Breast epithelium (tissue), 4 donors: ENCODE measurements at regions not wholly inside any gene's neighbourhood (a gene's known extent, or its start where the extent isn't known, plus 50 kb on each side); places are given as distances from the start of the nearest gene placed in this dataset.

Source experiments
- DNase-seq, 2 donors: peaks; one replicate each; pipeline ENCODE4 v3.0.0-alpha.2; 2019; ENCODE audit warnings: low spot score in 2 of 2
- H3K27ac ChIP-seq, 2 donors: fragments of 200-600 bp; sonication (generic) in 1 of 2; one replicate each; pipeline ENCODE4 v1.5.1; 2016 to 2019; ENCODE audit warnings: mild to moderate bottlenecking in 1 of 2
- H3K27me3 ChIP-seq, 2 donors: fragments of 200-600 bp; sonication (generic) in 1 of 2; one replicate each; pipeline versions ENCODE4 v1.5.1 to v1.6.0; 2017 to 2019; ENCODE audit warnings: control low read depth in 1 of 2, mild to moderate bottlenecking in 1 of 2
- H3K36me3 ChIP-seq: fragments of 200-600 bp; one replicate; pipeline ENCODE4 v1.5.1; 2019
- H3K4me1 ChIP-seq, 2 donors: fragments of 200-600 bp; sonication (generic); one replicate each; pipeline ENCODE4 v1.5.1; 2016 to 2019; ENCODE audit warnings: control low read depth in 1 of 2
- H3K4me3 ChIP-seq, 3 donors: fragments of 200-600 bp; sonication (generic); 1 replicate in 2 of 3; 2 replicates in 1 of 3; pipeline ENCODE4 v1.5.1; 2016 to 2019; ENCODE audit warnings: mild to moderate bottlenecking in 3 of 3, moderate library complexity in 2 of 3
- H3K9me3 ChIP-seq, 2 donors: fragments of 200-600 bp; sonication (generic) in 1 of 2; one replicate each; pipeline ENCODE4 v1.5.1; 2016 to 2019; ENCODE audit warnings: control low read depth in 1 of 2
- POLR2A ChIP-seq: fragments of 450-650 bp; IDR thresholded peaks from one replicate; pipeline ENCODE4 v1.6.1; 2016; ENCODE audit warnings: antibody characterized with exemption, mild to moderate bottlenecking, moderate library complexity
- POLR2AphosphoS5 ChIP-seq, 3 donors: sonication (generic); formaldehyde crosslinking; IDR thresholded peaks; one replicate each; pipeline ENCODE4 v1.6.1; 2017; ENCODE audit warnings: antibody characterized with exemption in 3 of 3
- intact Hi-C: fragments of 100-400 bp; cut with DNase I; formaldehyde crosslinking; loops from one replicate; pipeline ENCODE4 v1.15.1; 2023; ENCODE audit warnings: low total_unique reads
- TF ChIP-seq, protein P1 (sequence below), 3 donors: fragments of 450-650 bp; IDR thresholded peaks; one replicate each; pipeline ENCODE4 v1.5.1; 2016 to 2017; ENCODE audit warnings: antibody characterized with exemption in 3 of 3, mild to moderate bottlenecking in 3 of 3, moderate library complexity in 3 of 3

DNA sequence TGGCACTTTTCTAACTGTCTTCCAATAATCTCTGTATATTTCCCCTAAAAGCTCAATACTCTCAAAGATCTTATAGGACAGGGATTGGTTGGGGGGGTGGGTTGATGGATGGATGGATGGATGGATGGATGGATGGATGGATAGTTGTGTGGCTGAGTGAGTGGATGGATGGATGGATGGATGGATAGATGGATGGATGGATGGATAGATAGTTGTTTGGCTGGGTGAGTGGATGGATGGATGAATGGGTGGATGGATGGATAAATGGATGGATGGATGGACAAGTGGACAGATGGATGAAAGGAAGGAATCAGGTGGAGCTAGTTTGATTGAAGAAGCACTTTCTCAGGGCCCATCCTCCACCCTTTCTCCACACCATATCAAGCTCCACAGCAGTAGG lies 388.8 kb downstream of the CDC5L start:
- no peak overlapping the region for H3K4me3 ChIP-seq
- no peaks in the 10 kb centered on the region for H3K27me3 ChIP-seq
- H3K36me3 ChIP-seq: no peaks in the 10 kb centered on the region
- intact Hi-C loops: no loop called here
- no peak for DNase-seq
- H3K9me3 ChIP-seq: no peaks in the 10 kb centered on the region
- no peaks in the 10 kb centered on the region for H3K4me1 ChIP-seq
- TF ChIP-seq, protein P1, sequence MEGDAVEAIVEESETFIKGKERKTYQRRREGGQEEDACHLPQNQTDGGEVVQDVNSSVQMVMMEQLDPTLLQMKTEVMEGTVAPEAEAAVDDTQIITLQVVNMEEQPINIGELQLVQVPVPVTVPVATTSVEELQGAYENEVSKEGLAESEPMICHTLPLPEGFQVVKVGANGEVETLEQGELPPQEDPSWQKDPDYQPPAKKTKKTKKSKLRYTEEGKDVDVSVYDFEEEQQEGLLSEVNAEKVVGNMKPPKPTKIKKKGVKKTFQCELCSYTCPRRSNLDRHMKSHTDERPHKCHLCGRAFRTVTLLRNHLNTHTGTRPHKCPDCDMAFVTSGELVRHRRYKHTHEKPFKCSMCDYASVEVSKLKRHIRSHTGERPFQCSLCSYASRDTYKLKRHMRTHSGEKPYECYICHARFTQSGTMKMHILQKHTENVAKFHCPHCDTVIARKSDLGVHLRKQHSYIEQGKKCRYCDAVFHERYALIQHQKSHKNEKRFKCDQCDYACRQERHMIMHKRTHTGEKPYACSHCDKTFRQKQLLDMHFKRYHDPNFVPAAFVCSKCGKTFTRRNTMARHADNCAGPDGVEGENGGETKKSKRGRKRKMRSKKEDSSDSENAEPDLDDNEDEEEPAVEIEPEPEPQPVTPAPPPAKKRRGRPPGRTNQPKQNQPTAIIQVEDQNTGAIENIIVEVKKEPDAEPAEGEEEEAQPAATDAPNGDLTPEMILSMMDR (IDR thresholded peaks at IDR 0.05): no peak
- no peak for TF ChIP-seq POLR2A
- no peak for TF ChIP-seq POLR2AphosphoS5 (IDR thresholded peaks at IDR 0.05)
- H3K27ac ChIP-seq: no peak overlapping the region

GRCh38 chr6:44778513-44778912 lies 391.0 kb downstream of the CDC5L start:
- intact Hi-C loops: no loop called here
- H3K4me1 ChIP-seq: no peaks in the 10 kb centered on the region
- H3K27ac ChIP-seq: no peak overlapping the region
- no peaks in the 10 kb centered on the region for H3K36me3 ChIP-seq
- no peak for TF ChIP-seq POLR2AphosphoS5 (IDR thresholded peaks at IDR 0.05)
- TF ChIP-seq, protein P1 (IDR thresholded peaks at IDR 0.05): no peak
- TF ChIP-seq POLR2A: no peak
- H3K9me3 ChIP-seq: no peaks in the 10 kb centered on the region
- no peak overlapping the region for H3K4me3 ChIP-seq
- H3K27me3 ChIP-seq: no peaks in the 10 kb centered on the region
- DNase-seq: no peak
